Activated B cell treated with CpG ODN at 0.5 μM for 24 hours (primary cell): ENCODE measurements at regions not wholly inside any gene's neighbourhood (a gene's known extent, or its start where the extent isn't known, plus 50 kb on each side); places are given as distances from the start of the nearest gene placed in this dataset.

ENCODE experiments used
- ATAC-seq: fragments of 200-7000 bp; cut with Tn5 transposase; one replicate; pipeline ENCODE4 v1.10.0; 2021; ENCODE audit warnings: low read depth, mild to moderate bottlenecking, moderate library complexity
- CTCF ChIA-PET: fragments of 350-600 bp; sonication (Branson Sonifier 250); formaldehyde crosslinking; loops from one replicate; lab custom pipeline; 2021; ENCODE audit warnings: antibody characterized with exemption; lab: Charles Lee
- POLR2A ChIA-PET: fragments of 350-600 bp; sonication (Branson Sonifier 250); formaldehyde crosslinking; loops from one replicate; lab custom pipeline; 2021; ENCODE audit warnings: antibody characterized with exemption; lab: Charles Lee
- DNase-seq: peaks from one replicate; pipeline ENCODE4 v3.0.0; 2022
- H3K27ac Mint-ChIP-seq: one replicate; pipeline ENCODE4 v1.8.0; 2020; ENCODE audit warnings: mixed read lengths
- H3K27me3 Mint-ChIP-seq: one replicate; pipeline ENCODE4 v1.8.0; 2021; ENCODE audit warnings: mixed read lengths
- H3K36me3 Mint-ChIP-seq: one replicate; pipeline ENCODE4 v1.8.0; 2021; ENCODE audit warnings: low read depth, mixed read lengths
- H3K4me1 Mint-ChIP-seq: one replicate; pipeline ENCODE4 v1.8.0; 2021; ENCODE audit warnings: mixed read lengths
- H3K4me3 Mint-ChIP-seq: one replicate; pipeline ENCODE4 v1.8.0; 2020; ENCODE audit warnings: mild to moderate bottlenecking, mixed read lengths
- H3K9me3 Mint-ChIP-seq: one replicate; pipeline ENCODE4 v1.8.0; 2020; ENCODE audit warnings: mixed read lengths
- intact Hi-C: fragments of 100-400 bp; cut with micrococcal nuclease; formaldehyde crosslinking; loops from one replicate; pipeline ENCODE4 v1.15.1; 2024
- TF ChIP-seq, protein P1 (sequence below): fragments of 200-600 bp; IDR thresholded peaks from one replicate; pipeline ENCODE4 v1.8.0; 2022; ENCODE audit warnings: antibody characterized with exemption, mild to moderate bottlenecking

DNA sequence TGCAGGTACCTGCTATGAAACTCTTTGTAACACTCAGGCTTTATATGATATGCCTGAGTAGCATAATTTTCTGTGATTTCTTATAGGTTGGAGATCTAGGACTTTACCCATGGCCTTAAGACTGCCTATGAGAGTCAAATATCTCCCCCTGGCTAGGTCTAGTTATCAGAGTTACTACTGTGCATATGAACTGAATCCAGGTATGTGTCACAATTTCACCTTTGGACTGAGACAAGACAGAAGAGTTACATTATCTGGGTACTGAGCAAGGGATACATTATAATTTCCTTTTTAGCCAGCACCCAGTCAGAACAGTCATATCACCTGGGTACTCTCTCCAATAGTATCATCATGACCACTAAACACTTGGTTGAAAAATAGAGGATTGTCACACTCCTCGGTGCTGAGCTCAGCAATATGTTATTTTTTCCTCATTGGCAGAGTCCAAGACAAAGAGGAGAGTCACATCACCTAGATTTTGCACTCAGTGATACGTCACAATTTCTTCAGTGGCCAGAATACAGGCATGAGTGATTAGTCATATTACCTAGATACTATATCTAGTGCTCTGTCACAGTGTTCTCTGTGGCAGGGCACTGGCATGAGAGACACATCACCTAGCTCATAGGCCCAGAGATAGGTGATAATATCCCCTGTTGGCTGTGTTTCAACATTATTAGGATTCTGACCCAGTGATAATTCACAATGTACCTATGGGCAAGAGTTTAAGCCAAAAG, 1027.6 kb upstream of the AMELY start:
- no peaks in the 10 kb centered on the region for H3K4me1 Mint-ChIP-seq
- TF ChIP-seq, protein P1, sequence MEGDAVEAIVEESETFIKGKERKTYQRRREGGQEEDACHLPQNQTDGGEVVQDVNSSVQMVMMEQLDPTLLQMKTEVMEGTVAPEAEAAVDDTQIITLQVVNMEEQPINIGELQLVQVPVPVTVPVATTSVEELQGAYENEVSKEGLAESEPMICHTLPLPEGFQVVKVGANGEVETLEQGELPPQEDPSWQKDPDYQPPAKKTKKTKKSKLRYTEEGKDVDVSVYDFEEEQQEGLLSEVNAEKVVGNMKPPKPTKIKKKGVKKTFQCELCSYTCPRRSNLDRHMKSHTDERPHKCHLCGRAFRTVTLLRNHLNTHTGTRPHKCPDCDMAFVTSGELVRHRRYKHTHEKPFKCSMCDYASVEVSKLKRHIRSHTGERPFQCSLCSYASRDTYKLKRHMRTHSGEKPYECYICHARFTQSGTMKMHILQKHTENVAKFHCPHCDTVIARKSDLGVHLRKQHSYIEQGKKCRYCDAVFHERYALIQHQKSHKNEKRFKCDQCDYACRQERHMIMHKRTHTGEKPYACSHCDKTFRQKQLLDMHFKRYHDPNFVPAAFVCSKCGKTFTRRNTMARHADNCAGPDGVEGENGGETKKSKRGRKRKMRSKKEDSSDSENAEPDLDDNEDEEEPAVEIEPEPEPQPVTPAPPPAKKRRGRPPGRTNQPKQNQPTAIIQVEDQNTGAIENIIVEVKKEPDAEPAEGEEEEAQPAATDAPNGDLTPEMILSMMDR: no peak
- POLR2A ChIA-PET: no interaction called here

DNA sequence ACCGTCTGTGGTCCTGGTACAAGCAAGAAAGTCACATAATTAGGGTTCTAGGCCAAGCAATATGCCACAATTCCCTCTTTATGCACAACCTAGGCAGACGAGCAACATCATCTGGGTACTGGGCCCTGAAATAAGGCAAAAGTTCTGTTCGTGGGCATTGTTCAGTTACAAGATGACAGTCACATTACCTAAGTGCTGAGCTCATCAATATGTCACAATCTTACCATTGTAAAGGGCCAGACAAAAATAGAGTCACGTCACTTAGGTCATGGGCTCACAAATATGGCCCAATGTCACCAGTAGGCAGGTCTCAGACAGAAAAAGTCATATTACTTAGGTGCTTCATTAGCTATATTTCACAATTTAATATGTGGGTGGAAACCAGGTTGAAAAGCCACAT, 1025.3 kb upstream of the AMELY start:
- Mint-ChIP-seq H3K27ac (no peak overlapping the region), H3K9me3 (no peaks in the 10 kb centered on the region), H3K4me1 (no peaks in the 10 kb centered on the region), H3K36me3 (no peaks in the 10 kb centered on the region), H3K27me3 (no peaks in the 10 kb centered on the region), H3K4me3 (no peak overlapping the region)
- CTCF ChIA-PET: no interaction called here
- TF ChIP-seq, protein P1: no peak
- ATAC-seq: no peak
- POLR2A ChIA-PET: no interaction called here
- no peak for DNase-seq
- intact Hi-C loops: no loop called here

More for the DNA sequence above, 1027.6 kb upstream of the AMELY start:
- H3K36me3 Mint-ChIP-seq: no peaks in the 10 kb centered on the region
- CTCF ChIA-PET: no interaction called here
- H3K9me3 Mint-ChIP-seq: no peaks in the 10 kb centered on the region
- no peak overlapping the region for H3K27ac Mint-ChIP-seq
- intact Hi-C loops: no loop called here
- H3K4me3 Mint-ChIP-seq: no peak overlapping the region
- DNase-seq (no peak), ATAC-seq (no peak)
- H3K27me3 Mint-ChIP-seq: no peaks in the 10 kb centered on the region

- Mint-ChIP-seq H3K9me3 (no peaks in the 10 kb centered on the region), H3K27ac (no peak overlapping the region), H3K27me3 (no peaks in the 10 kb centered on the region), H3K4me3 (no peak overlapping the region), H3K4me1 (no peaks in the 10 kb centered on the region), H3K36me3 (no peaks in the 10 kb centered on the region)
- ChIA-PET POLR2A (no interaction called here), CTCF (no interaction called here)
- intact Hi-C loops: no loop called here
- DNase-seq (no peak), ATAC-seq (no peak)
- TF ChIP-seq, protein P1: no peak
Measured at GRCh38 chrY:7936046-7936445, 1024.5 kb upstream of the AMELY start.

DNA sequence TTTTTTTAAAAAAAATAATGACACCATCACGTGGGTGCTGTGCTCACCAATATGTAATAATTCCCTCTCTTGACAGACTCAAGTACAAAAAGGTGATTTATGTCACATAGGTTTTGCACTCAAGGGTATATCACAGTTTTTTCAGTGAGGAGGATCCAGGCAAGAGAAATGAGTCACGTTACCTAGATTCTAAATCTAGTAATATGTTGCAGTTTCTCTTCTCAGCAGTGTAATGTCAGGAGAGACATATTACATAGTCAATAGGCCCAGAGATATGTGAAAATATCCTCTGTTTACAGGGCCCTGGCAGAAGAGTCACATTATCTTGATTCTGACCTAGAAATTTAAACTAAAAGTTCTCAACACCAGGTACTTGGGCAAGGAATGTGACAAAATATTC, 1024.1 kb upstream of the AMELY start:
- H3K27ac Mint-ChIP-seq: no peak overlapping the region
- DNase-seq: no peak
- no peaks in the 10 kb centered on the region for H3K27me3 Mint-ChIP-seq
- no peaks in the 10 kb centered on the region for H3K9me3 Mint-ChIP-seq
- intact Hi-C loops: no loop called here
- no peaks in the 10 kb centered on the region for H3K36me3 Mint-ChIP-seq
- POLR2A ChIA-PET: no interaction called here
- TF ChIP-seq, protein P1: no peak
- no peak overlapping the region for H3K4me3 Mint-ChIP-seq
- ATAC-seq: no peak
- no peaks in the 10 kb centered on the region for H3K4me1 Mint-ChIP-seq
- CTCF ChIA-PET: no interaction called here

DNA sequence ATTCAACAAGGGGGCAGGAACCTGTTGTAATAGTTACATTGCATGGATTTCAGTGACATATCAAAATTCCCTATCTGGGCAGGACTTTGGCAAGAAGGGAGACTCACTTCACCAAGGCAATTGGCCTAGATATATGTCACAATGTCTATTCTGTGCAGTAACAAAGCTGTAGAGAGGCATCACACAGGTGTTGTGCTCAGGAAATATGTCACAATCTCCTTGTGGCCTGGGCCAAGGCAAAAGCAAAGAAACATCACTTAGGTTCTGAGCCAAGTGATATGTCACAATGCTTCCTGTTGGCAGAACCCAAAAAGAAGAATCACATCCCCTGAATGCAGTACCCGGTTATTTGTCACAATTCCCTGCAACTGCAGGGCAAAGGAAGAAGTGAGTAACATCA, 1020.9 kb upstream of the AMELY start:
- Mint-ChIP-seq H3K36me3 (no peaks in the 10 kb centered on the region), H3K27me3 (no peaks in the 10 kb centered on the region), H3K9me3 (no peaks in the 10 kb centered on the region), H3K4me1 (no peaks in the 10 kb centered on the region), H3K4me3 (no peak overlapping the region), H3K27ac (no peak overlapping the region)
- intact Hi-C loops: no loop called here
- ChIA-PET POLR2A (no interaction called here), CTCF (no interaction called here)
- TF ChIP-seq, protein P1: no peak
- ATAC-seq: no peak
- DNase-seq: no peak
